IMR-90 (cell line): ENCODE measurements at regions not wholly inside any gene's neighbourhood (a gene's known extent, or its start where the extent isn't known, plus 50 kb on each side); places are given as distances from the start of the nearest gene placed in this dataset.

Experiments
- ATAC-seq: fragments of 200-7000 bp; cut with Tn5 transposase; 2 replicates; pipeline ENCODE4 v1.9.1; 2020; ENCODE audit warnings: low read depth, mild to moderate bottlenecking, moderate library complexity
- BruUV-seq: library from RNA; stranded (reverse); fragments of 400-500 nt; replicated peaks from 2 replicates; lab custom pipeline; 2021; lab: Mats Ljungman, UMichigan
- CTCF ChIA-PET: fragments of 300-600 bp; formaldehyde crosslinking; extraction: SDS; loops from one replicate; lab custom pipeline; 2021; ENCODE audit warnings: antibody characterized with exemption; lab: Yijun Ruan, JAX
- POLR2A ChIA-PET: fragments of 300-600 bp; sonication (Branson Sonifier 250); formaldehyde crosslinking; loops from one replicate; lab custom pipeline; 2022; ENCODE audit warnings: antibody characterized with exemption; ENCODE audit not compliant: unreplicated experiment; lab: Charles Lee
- DNase-seq: peaks from one replicate; pipeline ENCODE4 v3.0.0; 2013
- H2AFZ ChIP-seq: replicated peaks from 2 replicates; pipeline ENCODE3; 2013; ENCODE audit warnings: low read length, mild to moderate bottlenecking; ENCODE audit not compliant: poor library complexity
- H2AK5ac ChIP-seq: 2 replicates; pipeline ENCODE4 v1.6.1; 2013; ENCODE audit warnings: low read depth, low read length, inconsistent platforms
- H2AK9ac ChIP-seq: replicated peaks from 2 replicates; pipeline ENCODE3; 2013; ENCODE audit warnings: mild to moderate bottlenecking, low read depth, low read length, moderate library complexity; ENCODE audit not compliant: poor library complexity
- H2BK120ac ChIP-seq: 2 replicates; pipeline ENCODE4 v1.6.1; 2013; ENCODE audit warnings: low read depth, low read length, inconsistent platforms
- H2BK15ac ChIP-seq: 3 replicates; pipeline ENCODE4 v1.6.1; 2013; ENCODE audit warnings: low read depth, low read length, inconsistent platforms
- H2BK20ac ChIP-seq: 2 replicates; pipeline ENCODE4 v1.6.1; 2013; ENCODE audit warnings: low read depth, mild to moderate bottlenecking, inconsistent platforms, low read length, moderate library complexity
- H2BK5ac ChIP-seq: 2 replicates; pipeline ENCODE4 v1.6.1; 2013; ENCODE audit warnings: mild to moderate bottlenecking, low read depth, low read length, inconsistent platforms; ENCODE audit not compliant: poor library complexity, severe bottlenecking
- H3K14ac ChIP-seq: replicated peaks from 2 replicates; pipeline ENCODE4 v1.6.1; 2013; ENCODE audit warnings: low read depth, low read length, inconsistent platforms
- H3K18ac ChIP-seq: 2 replicates; pipeline ENCODE4 v1.6.1; 2013; ENCODE audit warnings: low read depth, low read length, control low read depth
- H3K23ac ChIP-seq: 2 replicates; pipeline ENCODE4 v1.6.1; 2013; ENCODE audit warnings: low read depth, low read length, inconsistent platforms
- H3K27ac ChIP-seq: 2 replicates; pipeline ENCODE4 v1.5.1; 2013; ENCODE audit warnings: mild to moderate bottlenecking, control low read depth, low read length; ENCODE audit not compliant: insufficient read depth
- H3K27me3 ChIP-seq: 2 replicates; pipeline ENCODE4 v1.6.1; 2013; ENCODE audit warnings: low read length; ENCODE audit not compliant: control insufficient read depth, insufficient read depth
- H3K36me3 ChIP-seq: 2 replicates; pipeline ENCODE4 v1.6.1; 2013; ENCODE audit warnings: low read length, mixed read lengths; ENCODE audit not compliant: control insufficient read depth, insufficient read depth
- H3K4ac ChIP-seq: 2 replicates; pipeline ENCODE4 v1.6.1; 2013; ENCODE audit warnings: low read depth, low read length, inconsistent platforms
- H3K4me1 ChIP-seq: 2 replicates; pipeline ENCODE4 v1.6.1; 2013; ENCODE audit warnings: low read length, mixed read lengths; ENCODE audit not compliant: control insufficient read depth, insufficient read depth
- H3K4me2 ChIP-seq: 2 replicates; pipeline ENCODE4 v1.6.1; 2013; ENCODE audit warnings: low read depth, mild to moderate bottlenecking, control low read depth, low read length, moderate library complexity
- H3K4me3 ChIP-seq: 2 replicates; pipeline ENCODE4 v1.5.1; 2013; ENCODE audit warnings: low read depth, mild to moderate bottlenecking, control low read depth, low read length, moderate library complexity; ENCODE audit not compliant: insufficient read depth
- H3K56ac ChIP-seq: 2 replicates; pipeline ENCODE4 v1.6.1; 2013; ENCODE audit warnings: low read length, inconsistent platforms; ENCODE audit not compliant: insufficient read depth; ENCODE audit errors: extremely low read depth
- H3K79me1 ChIP-seq, 2 experiments: 2 replicates each; pipeline ENCODE4 v1.6.1; 2013; ENCODE audit warnings: low read length in 2 of 2, inconsistent platforms in 1 of 2, low read depth in 1 of 2
- H3K9ac ChIP-seq: 2 replicates; pipeline ENCODE4 v1.6.1; 2013; ENCODE audit warnings: low read depth, low read length, control low read depth
- H3K9me1 ChIP-seq: 2 replicates; pipeline ENCODE4 v1.6.1; 2013; ENCODE audit warnings: low read length, inconsistent platforms; ENCODE audit not compliant: insufficient read depth
- H3K9me3 ChIP-seq: 2 replicates; pipeline ENCODE4 v1.6.1; 2013; ENCODE audit warnings: low read length; ENCODE audit not compliant: control insufficient read depth, insufficient read depth
- H4K20me1 ChIP-seq: 2 replicates; pipeline ENCODE4 v1.6.1; 2013; ENCODE audit warnings: low read length, inconsistent platforms; ENCODE audit not compliant: insufficient read depth
- H4K5ac ChIP-seq: 2 replicates; pipeline ENCODE4 v1.6.1; 2013; ENCODE audit warnings: mild to moderate bottlenecking, low read depth, low read length, control low read depth
- H4K8ac ChIP-seq, 2 experiments: 2 replicates each; pipeline ENCODE4 v1.6.1; 2013; ENCODE audit warnings: low read depth in 2 of 2, low read length in 2 of 2, control low read depth in 1 of 2, inconsistent platforms in 1 of 2
- H4K91ac ChIP-seq: 2 replicates; pipeline ENCODE4 v1.6.1; 2013; ENCODE audit warnings: low read depth, low read length, inconsistent platforms; ENCODE audit not compliant: insufficient read depth
- BHLHE40 ChIP-seq: fragments of 150-350 bp; IDR thresholded peaks from 2 replicates; pipeline ENCODE4 v1.6.1; 2016; ENCODE audit warnings: mild to moderate bottlenecking, low read depth, low read length
- CEBPB ChIP-seq: IDR thresholded peaks from 2 replicates; pipeline ENCODE4 v1.6.1; 2012; ENCODE audit warnings: low read depth, low read length, improper control_type of control experiment
- CHD1 ChIP-seq: IDR thresholded peaks from 2 replicates; pipeline ENCODE4 v1.6.1; 2012; ENCODE audit warnings: low read depth, low read length, improper control_type of control experiment
- FOS ChIP-seq: fragments of 150-350 bp; IDR thresholded peaks from 2 replicates; pipeline ENCODE4 v1.6.1; 2016; ENCODE audit warnings: low read depth, low read length
- MAFK ChIP-seq: IDR thresholded peaks from 2 replicates; pipeline ENCODE4 v1.6.1; 2012; ENCODE audit warnings: low read depth, low read length, improper control_type of control experiment
- MAZ ChIP-seq: IDR thresholded peaks from 2 replicates; pipeline ENCODE4 v1.6.1; 2012; ENCODE audit warnings: low read depth, mild to moderate bottlenecking, low read length, improper control_type of control experiment, moderate library complexity, borderline replicate concordance
- MXI1 ChIP-seq: IDR thresholded peaks from 2 replicates; pipeline ENCODE4 v1.6.1; 2012; ENCODE audit warnings: low read depth, mild to moderate bottlenecking, low read length, moderate library complexity, borderline replicate concordance
- NFE2L2 ChIP-seq: fragments of 150-350 bp; IDR thresholded peaks from 2 replicates; pipeline ENCODE4 v1.6.1; 2016; ENCODE audit warnings: low read depth, mild to moderate bottlenecking, low read length
- POLR2A ChIP-seq: IDR thresholded peaks from 2 replicates; pipeline ENCODE4 v1.6.1; 2012; ENCODE audit warnings: mild to moderate bottlenecking, low read depth, low read length
- RAD21 ChIP-seq: IDR thresholded peaks from 2 replicates; pipeline ENCODE4 v1.6.1; 2012; ENCODE audit warnings: low read length, improper control_type of control experiment
- RCOR1 ChIP-seq: IDR thresholded peaks from 2 replicates; pipeline ENCODE4 v1.6.1; 2012; ENCODE audit warnings: mild to moderate bottlenecking, low read length, improper control_type of control experiment; ENCODE audit not compliant: insufficient replicate concordance
- RFX5 ChIP-seq: IDR thresholded peaks from 2 replicates; pipeline ENCODE4 v1.8.0; 2012; ENCODE audit warnings: low read depth, mild to moderate bottlenecking, low read length, moderate library complexity
- SMC3 ChIP-seq: fragments of 150-350 bp; IDR thresholded peaks from 2 replicates; pipeline ENCODE4 v1.6.1; 2016; ENCODE audit warnings: low read depth, mild to moderate bottlenecking, antibody characterized with exemption, low read length, moderate library complexity
- WGBS, 2 experiments: methylation state at CpG; one replicate each; pipeline versions ENCODE4 v1.1.5 to v1.1.7; 2013; ENCODE audit warnings: missing lambda C conversion rate in 2 of 2; ENCODE audit not compliant: insufficient read length in 1 of 2; ENCODE audit errors: extremely low coverage in 2 of 2; 5-methylcytosine and 5-hydroxymethylcytosine counted together
- dilution Hi-C: fragments of 300-500 bp; cut with HindIII; formaldehyde crosslinking; loops from one replicate; pipeline ENCODE4 v1.14.3; 2018; ENCODE audit warnings: low sequenced_read_pairs; ENCODE audit not compliant: unreplicated experiment
- in situ Hi-C: fragments of 300-500 bp; cut with MboI; formaldehyde crosslinking; loops from 3 replicates; pipeline ENCODE4 v1.14.3; 2019; ENCODE audit warnings: low sequenced_read_pairs, inconsistent platforms, mixed read lengths
- intact Hi-C: fragments of 100-400 bp; cut with micrococcal nuclease; formaldehyde crosslinking; loops from 2 replicates; pipeline ENCODE4 v1.10.0; 2022
- TF ChIP-seq, protein P1 (sequence below): fragments of 150-350 bp; IDR thresholded peaks from 2 replicates; pipeline ENCODE4 v1.6.1; 2017; ENCODE audit warnings: mild to moderate bottlenecking, antibody characterized with exemption, low read length, low read depth
- TF ChIP-seq, protein P2 (sequence below): conservative IDR thresholded peaks from 2 replicates; pipeline ENCODE4 v1.5.1; 2012; ENCODE audit warnings: mild to moderate bottlenecking, low read depth, low read length, improper control_type of control experiment
- TF ChIP-seq, protein P3 (sequence below): fragments of 150-350 bp; IDR thresholded peaks from 2 replicates; pipeline ENCODE4 v1.6.1; 2016; ENCODE audit warnings: low read depth, mild to moderate bottlenecking, low read length, moderate library complexity, borderline replicate concordance

DNA sequence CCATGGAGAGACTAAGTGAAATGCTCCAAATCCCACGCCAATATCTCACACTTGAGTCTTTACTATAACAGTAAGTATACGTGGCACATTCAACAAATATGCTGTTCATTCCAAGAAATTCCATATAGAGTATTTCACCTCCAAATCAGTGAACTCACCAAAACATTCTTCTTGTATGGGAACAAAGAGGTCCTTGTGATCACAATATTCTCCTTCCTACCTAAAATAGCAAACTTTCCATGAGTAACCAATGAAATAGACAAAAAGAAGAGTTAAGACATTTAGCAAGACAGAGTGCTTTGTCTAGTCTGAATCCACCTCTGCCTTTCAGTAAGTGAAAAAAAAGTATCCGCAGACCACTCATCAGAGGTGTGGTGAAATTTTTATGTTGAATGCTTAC is 77.3 kb upstream of the NXPH1 start:
- POLR2A ChIA-PET = no interaction called here
- CTCF ChIA-PET = no interaction called here
- Histone ChIP-seq H3K36me3 (no peaks in the 10 kb centered on the region), H2AFZ (no peak overlapping the region), H3K4me2 (no peak overlapping the region), H4K8ac (no peak overlapping the region), H3K4me3 (no peak overlapping the region), H3K23ac (no peak overlapping the region), H3K27me3 (no peaks in the 10 kb centered on the region), H4K20me1 (no peaks in the 10 kb centered on the region), H3K4ac (no peak overlapping the region), H3K9ac (no peak overlapping the region), H2AK5ac (no peak overlapping the region), H3K27ac (no peak overlapping the region), H3K9me1 (no peaks in the 10 kb centered on the region), H4K5ac (no peak overlapping the region), H2BK5ac (no peak overlapping the region), H3K56ac (no peak overlapping the region), H3K18ac (no peak overlapping the region), H2BK20ac (no peak overlapping the region), H3K4me1 (no peaks in the 10 kb centered on the region), H4K91ac (no peak overlapping the region), H2BK120ac (no peak overlapping the region), H3K79me1 (no peaks in the 10 kb centered on the region), H2BK15ac (no peak overlapping the region), H3K9me3 (peaks cover 2% of the 10 kb centered on the region; the same call in 1 of the 2 replicates), H2AK9ac (no peak overlapping the region), H3K14ac (no peak overlapping the region)
- no peak for TF ChIP-seq MXI1
- TF ChIP-seq, protein P1, sequence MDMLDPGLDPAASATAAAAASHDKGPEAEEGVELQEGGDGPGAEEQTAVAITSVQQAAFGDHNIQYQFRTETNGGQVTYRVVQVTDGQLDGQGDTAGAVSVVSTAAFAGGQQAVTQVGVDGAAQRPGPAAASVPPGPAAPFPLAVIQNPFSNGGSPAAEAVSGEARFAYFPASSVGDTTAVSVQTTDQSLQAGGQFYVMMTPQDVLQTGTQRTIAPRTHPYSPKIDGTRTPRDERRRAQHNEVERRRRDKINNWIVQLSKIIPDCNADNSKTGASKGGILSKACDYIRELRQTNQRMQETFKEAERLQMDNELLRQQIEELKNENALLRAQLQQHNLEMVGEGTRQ = no peak
- TF ChIP-seq CHD1 = no peak
- no peak for TF ChIP-seq MAFK
- TF ChIP-seq POLR2A = no peak
- no peak for TF ChIP-seq NFE2L2
- no peak for TF ChIP-seq FOS
- no peak for TF ChIP-seq MAZ
- TF ChIP-seq SMC3 = no peak
- TF ChIP-seq, protein P2, sequence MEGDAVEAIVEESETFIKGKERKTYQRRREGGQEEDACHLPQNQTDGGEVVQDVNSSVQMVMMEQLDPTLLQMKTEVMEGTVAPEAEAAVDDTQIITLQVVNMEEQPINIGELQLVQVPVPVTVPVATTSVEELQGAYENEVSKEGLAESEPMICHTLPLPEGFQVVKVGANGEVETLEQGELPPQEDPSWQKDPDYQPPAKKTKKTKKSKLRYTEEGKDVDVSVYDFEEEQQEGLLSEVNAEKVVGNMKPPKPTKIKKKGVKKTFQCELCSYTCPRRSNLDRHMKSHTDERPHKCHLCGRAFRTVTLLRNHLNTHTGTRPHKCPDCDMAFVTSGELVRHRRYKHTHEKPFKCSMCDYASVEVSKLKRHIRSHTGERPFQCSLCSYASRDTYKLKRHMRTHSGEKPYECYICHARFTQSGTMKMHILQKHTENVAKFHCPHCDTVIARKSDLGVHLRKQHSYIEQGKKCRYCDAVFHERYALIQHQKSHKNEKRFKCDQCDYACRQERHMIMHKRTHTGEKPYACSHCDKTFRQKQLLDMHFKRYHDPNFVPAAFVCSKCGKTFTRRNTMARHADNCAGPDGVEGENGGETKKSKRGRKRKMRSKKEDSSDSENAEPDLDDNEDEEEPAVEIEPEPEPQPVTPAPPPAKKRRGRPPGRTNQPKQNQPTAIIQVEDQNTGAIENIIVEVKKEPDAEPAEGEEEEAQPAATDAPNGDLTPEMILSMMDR = no peak
- no peak for TF ChIP-seq RFX5
- no peak for TF ChIP-seq BHLHE40
- no peak for TF ChIP-seq CEBPB
- TF ChIP-seq RCOR1 = no peak
- no peak for TF ChIP-seq RAD21
- TF ChIP-seq, protein P3, sequence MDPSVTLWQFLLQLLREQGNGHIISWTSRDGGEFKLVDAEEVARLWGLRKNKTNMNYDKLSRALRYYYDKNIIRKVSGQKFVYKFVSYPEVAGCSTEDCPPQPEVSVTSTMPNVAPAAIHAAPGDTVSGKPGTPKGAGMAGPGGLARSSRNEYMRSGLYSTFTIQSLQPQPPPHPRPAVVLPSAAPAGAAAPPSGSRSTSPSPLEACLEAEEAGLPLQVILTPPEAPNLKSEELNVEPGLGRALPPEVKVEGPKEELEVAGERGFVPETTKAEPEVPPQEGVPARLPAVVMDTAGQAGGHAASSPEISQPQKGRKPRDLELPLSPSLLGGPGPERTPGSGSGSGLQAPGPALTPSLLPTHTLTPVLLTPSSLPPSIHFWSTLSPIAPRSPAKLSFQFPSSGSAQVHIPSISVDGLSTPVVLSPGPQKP = no peak
- dilution Hi-C loops (no loop called here), intact Hi-C loops (no loop called here), in situ Hi-C loops (no loop called here)
- no peak for ATAC-seq
- no peak for DNase-seq
- WGBS, 2 experiments = no CpG with 5 or more reads among the region's 3 CpGs
- BruUV-seq = no TSS peak
